ENCODE measurements at regions not wholly inside any gene's neighbourhood (a gene's known extent, or its start where the extent isn't known, plus 50 kb on each side); places are given as distances from the start of the nearest gene placed in this dataset.
A peak's percentile ranks its signal among the peaks of the same experiment; 100 is the strongest.
"Not testable (repeated sequence)": the region's sequence is repeated elsewhere in the genome, so short reads cannot be mapped to it uniquely, and the experiment has no call there.

DNA sequence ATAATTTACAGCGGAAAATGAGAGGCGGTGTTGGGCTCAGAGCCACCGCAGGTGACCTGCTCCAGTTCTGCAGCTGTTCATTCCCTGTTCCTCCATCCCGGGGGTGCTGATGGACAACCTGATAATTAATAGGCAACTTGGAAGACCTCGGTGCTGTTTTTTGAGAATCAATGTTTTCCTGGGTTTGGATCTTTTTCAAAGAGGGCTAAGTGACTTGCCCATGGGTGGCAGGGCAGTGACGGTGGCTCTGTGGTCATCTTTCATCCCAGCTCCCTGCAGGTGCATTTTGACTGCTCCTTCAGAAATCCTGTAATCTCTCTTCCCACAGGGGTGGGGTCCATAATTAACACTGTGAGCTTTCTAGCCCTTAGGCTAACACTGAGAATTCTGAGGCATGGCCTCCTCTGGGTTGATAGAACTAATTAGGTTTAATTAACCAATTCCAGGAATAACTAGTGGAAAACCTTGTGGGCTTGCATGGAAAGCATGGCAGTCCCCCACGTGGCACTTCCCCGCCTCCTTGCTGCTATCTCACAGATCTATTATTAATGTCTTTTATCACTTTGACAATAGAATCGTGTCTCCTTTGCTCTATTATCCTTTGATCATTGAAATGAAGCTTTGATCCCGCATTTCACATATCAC, 217.9 kb downstream of the GLRX3 start:
- Mint-ChIP-seq H3K27me3 (no peaks in the 10 kb centered on the region), H3K4me3 (no peak overlapping the region), H3K4me1 (no peaks in the 10 kb centered on the region), H3K27ac (no peak overlapping the region), H3K9me3 (peaks cover 0 to 12% of the 10 kb centered on the region in 2 donors)
- DNase-seq (no peak), ATAC-seq (no peak)

DNA sequence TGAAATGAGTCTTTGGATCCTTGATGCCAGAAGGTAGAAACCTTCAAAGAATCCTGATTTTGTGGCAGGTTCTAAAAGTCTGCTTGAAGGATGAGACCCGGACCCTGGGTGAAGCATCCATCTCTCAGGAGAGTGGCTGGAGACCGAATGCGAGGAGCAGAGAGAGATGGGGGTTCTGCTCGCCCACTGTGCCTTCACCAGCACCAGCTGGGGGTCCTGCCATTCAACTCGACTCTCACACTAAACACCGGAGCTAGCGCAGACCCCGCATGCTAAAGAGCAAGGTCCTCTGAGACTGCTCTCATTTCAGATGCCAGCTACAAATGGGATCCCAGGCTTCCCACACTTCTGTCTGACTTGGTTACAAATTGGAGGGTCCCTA, 218.4 kb downstream of the GLRX3 start:
- DNase-seq (no peak), ATAC-seq (no peak)
- H3K4me1 Mint-ChIP-seq: no peaks in the 10 kb centered on the region
- peaks cover 0 to 9% of the 10 kb centered on the region in 2 donors for H3K9me3 Mint-ChIP-seq
- H3K4me3 Mint-ChIP-seq: no peak overlapping the region
- H3K27me3 Mint-ChIP-seq: no peaks in the 10 kb centered on the region
- peak overlapping the region in 1 of 2 donors; percentile 78 for H3K27ac Mint-ChIP-seq

- H3K27ac Mint-ChIP-seq: no peak overlapping the region
- no peak for ATAC-seq
- no peak for DNase-seq
- H3K4me1 Mint-ChIP-seq: no peaks in the 10 kb centered on the region
- no peak overlapping the region for H3K4me3 Mint-ChIP-seq
- H3K9me3 Mint-ChIP-seq: peaks cover 0 to 10% of the 10 kb centered on the region in 2 donors
- H3K27me3 Mint-ChIP-seq: no peaks in the 10 kb centered on the region
These were observed 219.0 kb downstream of the GLRX3 start for GRCh38 chr10:130354976-130355795.

DNA sequence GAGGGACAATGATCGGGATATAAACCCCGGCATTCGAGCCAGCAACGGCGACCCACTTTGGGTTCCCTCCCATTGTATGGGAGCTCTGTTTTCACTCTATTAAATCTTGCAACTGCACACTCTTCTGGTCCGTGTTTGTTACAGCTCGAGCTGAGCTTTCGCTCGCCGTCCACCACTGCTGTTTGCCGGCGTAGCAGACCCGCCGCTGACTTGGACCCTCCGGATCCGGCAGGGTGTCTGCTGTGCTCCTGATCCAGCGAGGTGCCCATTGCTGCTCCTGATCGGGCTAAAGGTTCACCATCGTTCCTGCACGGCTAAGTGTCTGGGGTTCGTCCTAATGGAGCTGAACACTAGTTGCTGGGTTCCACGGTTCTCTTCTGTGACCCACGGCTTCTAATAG, 220.2 kb downstream of the GLRX3 start:
- H3K4me1 Mint-ChIP-seq: not testable (repeated sequence)

GRCh38 chr10:130357226-130357625, 221.0 kb downstream of the GLRX3 start:
- Mint-ChIP-seq H3K27me3 (no peaks in the 10 kb centered on the region), H3K4me1 (no peaks in the 10 kb centered on the region), H3K27ac (no peak overlapping the region), H3K4me3 (no peak overlapping the region), H3K9me3 (peaks cover 0 to 20% of the 10 kb centered on the region in 2 donors)
- DNase-seq (no peak), ATAC-seq (no peak)

More for the DNA sequence above, 220.2 kb downstream of the GLRX3 start:
- ATAC-seq, H3K4me3 Mint-ChIP-seq, H3K27me3 Mint-ChIP-seq, DNase-seq, H3K27ac Mint-ChIP-seq: not testable (repeated sequence)
- peaks cover 0 to 20% of the 10 kb centered on the region in 2 donors for H3K9me3 Mint-ChIP-seq

- DNase-seq (no peak), ATAC-seq (no peak)
- Mint-ChIP-seq H3K27ac (no peak overlapping the region), H3K27me3 (no peaks in the 10 kb centered on the region), H3K4me1 (no peaks in the 10 kb centered on the region), H3K9me3 (peaks cover 0 to 20% of the 10 kb centered on the region in 2 donors), H3K4me3 (no peak overlapping the region)
These were observed 221.8 kb downstream of the GLRX3 start for GRCh38 chr10:130357951-130358350.

DNA sequence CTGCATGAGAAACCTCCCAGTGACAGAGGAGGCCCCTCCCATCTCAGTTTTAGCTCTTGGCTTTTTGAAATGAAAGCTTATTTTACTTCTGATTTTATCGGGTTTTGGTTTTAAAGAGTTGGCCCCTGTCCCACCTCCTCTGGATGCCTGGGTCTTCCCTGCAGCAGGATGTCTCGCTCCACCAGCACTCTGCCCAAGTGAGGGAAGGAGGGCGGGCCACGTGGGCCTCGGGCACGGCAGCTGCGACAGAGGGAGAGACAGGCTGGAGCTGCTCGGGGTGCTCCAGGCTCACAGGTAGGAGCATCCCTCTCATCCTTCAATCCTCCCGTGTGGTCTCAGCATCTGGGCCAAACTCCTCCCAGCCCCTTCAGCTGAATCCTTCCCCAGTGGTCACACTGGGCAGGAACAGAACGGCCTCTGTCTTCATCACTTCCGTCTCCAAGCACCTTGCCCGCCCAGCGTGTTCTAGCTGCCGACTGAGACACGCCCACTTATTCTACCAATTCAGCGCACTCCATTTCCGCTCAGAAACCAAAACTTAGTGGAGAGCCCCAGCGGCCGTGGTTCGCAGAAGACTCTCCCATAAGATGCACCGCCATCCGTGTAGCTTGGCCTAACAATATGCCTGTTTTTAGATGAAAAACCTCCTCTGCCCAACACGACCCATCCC, 222.9 kb downstream of the GLRX3 start:
- H3K9me3 Mint-ChIP-seq: peaks cover 0 to 20% of the 10 kb centered on the region in 2 donors
- no peaks in the 10 kb centered on the region for H3K4me1 Mint-ChIP-seq
- ATAC-seq (no peak), DNase-seq (no peak)
- no peak overlapping the region for H3K27ac Mint-ChIP-seq
- no peak overlapping the region for H3K4me3 Mint-ChIP-seq
- H3K27me3 Mint-ChIP-seq: peaks cover 3% of the 10 kb centered on the region

GRCh38 chr10:130359711-130360110, 223.5 kb downstream of the GLRX3 start:
- H3K4me1 Mint-ChIP-seq: no peaks in the 10 kb centered on the region
- DNase-seq: no peak
- H3K27me3 Mint-ChIP-seq: peaks cover 9% of the 10 kb centered on the region
- H3K9me3 Mint-ChIP-seq: peaks cover 0 to 14% of the 10 kb centered on the region in 2 donors
- H3K27ac Mint-ChIP-seq: no peak overlapping the region
- no peak for ATAC-seq
- no peak overlapping the region for H3K4me3 Mint-ChIP-seq

DNA sequence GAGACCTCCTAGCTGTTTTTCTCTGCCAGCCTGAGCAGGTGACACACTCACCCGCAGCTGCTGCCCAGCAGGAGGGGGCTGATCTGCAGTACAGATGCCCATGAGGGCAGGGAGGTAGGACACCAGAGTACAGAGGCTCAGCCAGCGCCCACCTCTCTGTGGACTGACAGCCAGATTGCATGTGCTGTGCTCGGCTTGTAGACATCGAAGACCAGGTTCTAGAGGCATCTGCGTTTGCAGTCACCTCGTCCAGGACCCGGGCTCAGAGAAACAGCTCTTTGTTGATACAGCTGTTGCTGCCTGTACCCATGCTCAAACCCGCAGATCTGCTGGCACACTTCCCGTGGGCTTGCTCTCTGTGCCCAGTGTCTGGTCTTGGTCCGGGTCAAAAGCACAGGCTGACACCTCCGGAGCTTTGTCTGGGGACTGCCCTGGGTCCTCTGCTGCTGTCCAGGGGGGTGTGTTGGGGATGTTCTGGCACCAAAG, 224.7 kb downstream of the GLRX3 start:
- H3K4me3 Mint-ChIP-seq: no peak overlapping the region
- H3K4me1 Mint-ChIP-seq: no peaks in the 10 kb centered on the region
- peaks cover 10% of the 10 kb centered on the region for H3K27me3 Mint-ChIP-seq
- no peak overlapping the region for H3K27ac Mint-ChIP-seq
- ATAC-seq (no peak), DNase-seq (no peak)
- H3K9me3 Mint-ChIP-seq: peaks cover 0 to 11% of the 10 kb centered on the region in 2 donors

GRCh38 chr10:130361351-130362105, 225.3 kb downstream of the GLRX3 start:
- DNase-seq (no peak), ATAC-seq (peak; percentile 28)
- H3K4me3 Mint-ChIP-seq: no peak overlapping the region

DNA sequence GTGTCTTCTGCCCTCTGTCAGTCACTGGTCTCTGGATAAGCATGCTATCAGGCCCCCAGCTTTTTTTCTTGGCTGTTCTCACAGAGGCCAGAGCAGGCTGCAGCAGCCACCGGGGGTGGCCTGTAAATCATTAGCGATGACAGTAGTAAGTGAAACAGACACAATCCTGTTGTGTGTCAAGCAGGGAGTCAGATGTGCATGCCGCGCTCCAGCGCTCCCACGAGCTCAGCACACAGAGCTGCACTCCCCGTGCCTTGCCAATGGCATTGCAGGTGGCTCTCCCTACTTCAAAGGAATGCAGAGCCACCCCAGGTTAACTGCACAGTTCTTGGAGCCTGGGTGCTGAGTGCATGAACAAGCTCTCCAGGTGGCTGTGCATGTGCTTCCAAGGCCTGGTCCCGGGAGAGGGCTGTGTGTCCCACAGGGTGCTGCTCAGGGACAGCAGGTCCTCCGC, 226.1 kb downstream of the GLRX3 start:
- ATAC-seq: no peak
- H3K4me1 Mint-ChIP-seq: no peaks in the 10 kb centered on the region

More at GRCh38 chr10:130361351-130362105, 225.3 kb downstream of the GLRX3 start:
- no peak overlapping the region for H3K27ac Mint-ChIP-seq
- H3K4me1 Mint-ChIP-seq: no peaks in the 10 kb centered on the region
- peaks cover 0 to 11% of the 10 kb centered on the region in 2 donors for H3K9me3 Mint-ChIP-seq
- H3K27me3 Mint-ChIP-seq: peaks cover 10% of the 10 kb centered on the region

GRCh38 chr10:130363051-130363450, 226.9 kb downstream of the GLRX3 start:
- Mint-ChIP-seq H3K27me3 (peaks cover 10% of the 10 kb centered on the region), H3K27ac (no peak overlapping the region), H3K4me3 (no peak overlapping the region), H3K9me3 (peaks cover 0 to 11% of the 10 kb centered on the region in 2 donors), H3K4me1 (no peaks in the 10 kb centered on the region)
- DNase-seq (no peak), ATAC-seq (no peak)

More for the DNA sequence above, 226.1 kb downstream of the GLRX3 start:
- no peak overlapping the region for H3K27ac Mint-ChIP-seq
- no peak overlapping the region for H3K4me3 Mint-ChIP-seq
- peaks cover 10% of the 10 kb centered on the region for H3K27me3 Mint-ChIP-seq
- peaks cover 0 to 11% of the 10 kb centered on the region in 2 donors for H3K9me3 Mint-ChIP-seq
- no peak for DNase-seq

- Mint-ChIP-seq H3K4me1 (no peaks in the 10 kb centered on the region), H3K27me3 (peaks cover 10% of the 10 kb centered on the region), H3K27ac (no peak overlapping the region), H3K4me3 (no peak overlapping the region), H3K9me3 (peaks cover 0 to 11% of the 10 kb centered on the region in 2 donors)
- DNase-seq (no peak), ATAC-seq (no peak)
These were observed 227.8 kb downstream of the GLRX3 start for GRCh38 chr10:130363899-130364445.

DNA sequence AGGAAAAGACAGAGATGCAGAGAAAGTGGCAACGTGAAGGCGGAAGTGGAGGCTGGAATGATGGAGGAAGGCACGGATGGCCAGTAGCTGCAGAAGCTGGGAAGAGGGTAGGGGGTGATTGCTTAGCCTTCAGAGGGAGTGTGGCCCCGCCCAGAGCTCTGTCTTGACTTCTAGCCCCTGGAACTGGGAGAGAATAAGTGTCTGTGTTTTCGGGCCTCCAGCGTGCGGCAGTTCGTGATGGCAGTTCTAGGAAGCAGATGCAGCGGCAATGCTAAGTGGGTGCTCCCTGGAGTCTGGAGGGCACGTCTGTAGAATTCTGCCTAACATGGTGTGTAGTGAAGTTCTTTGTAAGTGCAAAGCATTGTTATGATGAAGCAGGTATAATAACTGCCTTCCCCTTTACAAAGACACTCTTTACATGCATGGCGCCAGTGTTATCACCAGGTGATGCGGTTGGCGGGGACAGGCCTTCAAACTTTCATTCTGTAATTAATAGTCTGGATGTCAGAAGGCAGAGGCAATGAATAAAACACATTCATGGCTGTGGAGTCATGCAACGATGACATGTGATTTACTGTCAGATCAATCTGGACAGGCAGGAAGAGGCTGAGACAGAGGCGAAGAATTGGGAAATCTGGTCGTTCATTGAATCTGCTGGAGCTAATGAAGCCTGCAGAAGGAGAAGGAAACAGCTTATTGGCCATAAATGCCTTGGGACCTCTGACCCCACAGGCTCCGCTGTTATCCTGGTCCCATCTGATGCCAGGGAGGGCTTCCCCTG, 228.6 kb downstream of the GLRX3 start:
- peaks cover 0 to 11% of the 10 kb centered on the region in 2 donors for H3K9me3 Mint-ChIP-seq
- no peak for ATAC-seq
- H3K4me1 Mint-ChIP-seq: no peaks in the 10 kb centered on the region
- H3K27me3 Mint-ChIP-seq: peaks cover 10% of the 10 kb centered on the region
- DNase-seq: no peak
- no peak overlapping the region for H3K4me3 Mint-ChIP-seq
- H3K27ac Mint-ChIP-seq: no peak overlapping the region
